ENCODE measurements at regions not wholly inside any gene's neighbourhood (a gene's known extent, or its start where the extent isn't known, plus 50 kb on each side); places are given as distances from the start of the nearest gene placed in this dataset.

- no peaks in the 10 kb centered on the region for H3K36me3 ChIP-seq (ENCODE audit: control insufficient read depth in 5 of 5, insufficient read depth in 5 of 5, low read length in 5 of 5)
- H3K27ac ChIP-seq (ENCODE audit: low read depth, low read length): no peak overlapping the region
- no peaks in the 10 kb centered on the region for H3K27me3 ChIP-seq (ENCODE audit: control insufficient read depth in 5 of 5, insufficient read depth in 4 of 5, low read length in 5 of 5)
- H3K9ac ChIP-seq (ENCODE audit: low read length in 5 of 5): no peak overlapping the region
- H3K4me3 ChIP-seq (ENCODE audit: low read depth in 1 of 5, low read length in 5 of 5): no peak overlapping the region
- H3K4me1 ChIP-seq (ENCODE audit: control insufficient read depth in 5 of 5, insufficient read depth in 5 of 5, low read length in 5 of 5): peaks cover 8 to 40% (median 37%) of the 10 kb centered on the region in 5 donors
- H3K9me3 ChIP-seq (ENCODE audit: control insufficient read depth in 5 of 5, low read length in 5 of 5): no peaks in the 10 kb centered on the region
Observed at GRCh38 chr5:142388696-142389095, 63.9 kb upstream of the SPRY4 start.

GRCh38 chr5:142387024-142387682, 62.3 kb upstream of the SPRY4 start:
- H3K4me3 ChIP-seq (ENCODE audit: low read depth in 1 of 5, low read length in 5 of 5): no peak overlapping the region
- H3K27ac ChIP-seq (ENCODE audit: low read depth, low read length): peak overlapping the region; percentile 6
- H3K27me3 ChIP-seq (ENCODE audit: control insufficient read depth in 5 of 5, insufficient read depth in 4 of 5, low read length in 5 of 5): no peaks in the 10 kb centered on the region
- H3K9ac ChIP-seq (ENCODE audit: low read length in 5 of 5): no peak overlapping the region
- H3K36me3 ChIP-seq (ENCODE audit: control insufficient read depth in 5 of 5, insufficient read depth in 5 of 5, low read length in 5 of 5): no peaks in the 10 kb centered on the region
- peaks cover 8 to 40% (median 37%) of the 10 kb centered on the region in 5 donors for H3K4me1 ChIP-seq (ENCODE audit: control insufficient read depth in 5 of 5, insufficient read depth in 5 of 5, low read length in 5 of 5)
- H3K9me3 ChIP-seq (ENCODE audit: control insufficient read depth in 5 of 5, low read length in 5 of 5): no peaks in the 10 kb centered on the region

- no peaks in the 10 kb centered on the region for H3K36me3 ChIP-seq (ENCODE audit: control insufficient read depth in 5 of 5, insufficient read depth in 5 of 5, low read length in 5 of 5)
- no peaks in the 10 kb centered on the region for H3K27me3 ChIP-seq (ENCODE audit: control insufficient read depth in 5 of 5, insufficient read depth in 4 of 5, low read length in 5 of 5)
Observed at GRCh38 chr5:142386137-142387023, 61.6 kb upstream of the SPRY4 start.

GRCh38 chr5:142385194-142385593, 60.4 kb upstream of the SPRY4 start:
- no peaks in the 10 kb centered on the region for H3K9me3 ChIP-seq (ENCODE audit: control insufficient read depth in 5 of 5, low read length in 5 of 5)
- H3K9ac ChIP-seq (ENCODE audit: low read length in 5 of 5): no peak overlapping the region
- no peak overlapping the region for H3K27ac ChIP-seq (ENCODE audit: low read depth, low read length)
- peaks cover 8 to 24% (median 20%) of the 10 kb centered on the region in 5 donors for H3K4me1 ChIP-seq (ENCODE audit: control insufficient read depth in 5 of 5, insufficient read depth in 5 of 5, low read length in 5 of 5)
- no peak overlapping the region for H3K4me3 ChIP-seq (ENCODE audit: low read depth in 1 of 5, low read length in 5 of 5)
- H3K27me3 ChIP-seq (ENCODE audit: control insufficient read depth in 5 of 5, insufficient read depth in 4 of 5, low read length in 5 of 5): no peaks in the 10 kb centered on the region
- no peaks in the 10 kb centered on the region for H3K36me3 ChIP-seq (ENCODE audit: control insufficient read depth in 5 of 5, insufficient read depth in 5 of 5, low read length in 5 of 5)

More at GRCh38 chr5:142386137-142387023, 61.6 kb upstream of the SPRY4 start:
- Histone ChIP-seq H3K4me1 (ENCODE audit: control insufficient read depth in 5 of 5, insufficient read depth in 5 of 5, low read length in 5 of 5) (peaks cover 8 to 36% (median 31%) of the 10 kb centered on the region in 5 donors), H3K9ac (ENCODE audit: low read length in 5 of 5) (no peak overlapping the region), H3K4me3 (ENCODE audit: low read depth in 1 of 5, low read length in 5 of 5) (no peak overlapping the region), H3K9me3 (ENCODE audit: control insufficient read depth in 5 of 5, low read length in 5 of 5) (no peaks in the 10 kb centered on the region), H3K27ac (ENCODE audit: low read depth, low read length) (peak overlapping the region; percentile 6)

- no peaks in the 10 kb centered on the region for H3K36me3 ChIP-seq (ENCODE audit: control insufficient read depth in 5 of 5, insufficient read depth in 5 of 5, low read length in 5 of 5)
- H3K27ac ChIP-seq (ENCODE audit: low read depth, low read length): no peak overlapping the region
- H3K9ac ChIP-seq (ENCODE audit: low read length in 5 of 5): no peak overlapping the region
- H3K4me3 ChIP-seq (ENCODE audit: low read depth in 1 of 5, low read length in 5 of 5): no peak overlapping the region
- H3K9me3 ChIP-seq (ENCODE audit: control insufficient read depth in 5 of 5, low read length in 5 of 5): no peaks in the 10 kb centered on the region
- peaks cover 3 to 13% (median 8%) of the 10 kb centered on the region in 5 donors for H3K4me1 ChIP-seq (ENCODE audit: control insufficient read depth in 5 of 5, insufficient read depth in 5 of 5, low read length in 5 of 5)
- no peaks in the 10 kb centered on the region for H3K27me3 ChIP-seq (ENCODE audit: control insufficient read depth in 5 of 5, insufficient read depth in 4 of 5, low read length in 5 of 5)
Observed at GRCh38 chr5:142384014-142384413, 59.2 kb upstream of the SPRY4 start.

GRCh38 chr5:142382186-142382585, 57.4 kb upstream of the SPRY4 start:
- Histone ChIP-seq H3K27me3 (ENCODE audit: control insufficient read depth in 5 of 5, insufficient read depth in 4 of 5, low read length in 5 of 5) (no peaks in the 10 kb centered on the region), H3K9me3 (ENCODE audit: control insufficient read depth in 5 of 5, low read length in 5 of 5) (no peaks in the 10 kb centered on the region), H3K36me3 (ENCODE audit: control insufficient read depth in 5 of 5, insufficient read depth in 5 of 5, low read length in 5 of 5) (no peaks in the 10 kb centered on the region), H3K9ac (ENCODE audit: low read length in 5 of 5) (no peak overlapping the region), H3K27ac (ENCODE audit: low read depth, low read length) (no peak overlapping the region), H3K4me3 (ENCODE audit: low read depth in 1 of 5, low read length in 5 of 5) (no peak overlapping the region), H3K4me1 (ENCODE audit: control insufficient read depth in 5 of 5, insufficient read depth in 5 of 5, low read length in 5 of 5) (peaks cover 2 to 7% (median 5%) of the 10 kb centered on the region in 5 donors)

- Histone ChIP-seq H3K4me1 (ENCODE audit: control insufficient read depth in 5 of 5, insufficient read depth in 5 of 5, low read length in 5 of 5) (no peaks in the 10 kb centered on the region), H3K4me3 (ENCODE audit: low read depth in 1 of 5, low read length in 5 of 5) (no peak overlapping the region), H3K36me3 (ENCODE audit: control insufficient read depth in 5 of 5, insufficient read depth in 5 of 5, low read length in 5 of 5) (no peaks in the 10 kb centered on the region), H3K27ac (ENCODE audit: low read depth, low read length) (no peak overlapping the region), H3K9me3 (ENCODE audit: control insufficient read depth in 5 of 5, low read length in 5 of 5) (no peaks in the 10 kb centered on the region), H3K9ac (ENCODE audit: low read length in 5 of 5) (no peak overlapping the region), H3K27me3 (ENCODE audit: control insufficient read depth in 5 of 5, insufficient read depth in 4 of 5, low read length in 5 of 5) (no peaks in the 10 kb centered on the region)
Observed at GRCh38 chr5:142378737-142379634, 54.2 kb upstream of the SPRY4 start.

- Histone ChIP-seq H3K4me1 (ENCODE audit: control insufficient read depth in 5 of 5, insufficient read depth in 5 of 5, low read length in 5 of 5) (no peaks in the 10 kb centered on the region), H3K9me3 (ENCODE audit: control insufficient read depth in 5 of 5, low read length in 5 of 5) (no peaks in the 10 kb centered on the region), H3K36me3 (ENCODE audit: control insufficient read depth in 5 of 5, insufficient read depth in 5 of 5, low read length in 5 of 5) (no peaks in the 10 kb centered on the region), H3K27ac (ENCODE audit: low read depth, low read length) (no peak overlapping the region), H3K4me3 (ENCODE audit: low read depth in 1 of 5, low read length in 5 of 5) (no peak overlapping the region), H3K27me3 (ENCODE audit: control insufficient read depth in 5 of 5, insufficient read depth in 4 of 5, low read length in 5 of 5) (no peaks in the 10 kb centered on the region), H3K9ac (ENCODE audit: low read length in 5 of 5) (no peak overlapping the region)
Observed at GRCh38 chr5:142375944-142376411, 51.2 kb upstream of the SPRY4 start.

All from subcutaneous abdominal adipose tissue (tissue), 5 donors.